GM08714 (cell line): ENCODE measurements at regions not wholly inside any gene's neighbourhood (a gene's known extent, or its start where the extent isn't known, plus 50 kb on each side); places are given as distances from the start of the nearest gene placed in this dataset.

ENCODE experiments used
- H3K4me3 ChIP-seq: fragments of 200-500 bp; sonication (Bioruptor generic); 2 replicates; pipeline ENCODE4 v1.5.1; 2014; ENCODE audit warnings: mild to moderate bottlenecking, low read length, inconsistent platforms
- ZNF274 ChIP-seq: IDR thresholded peaks from 2 replicates; pipeline ENCODE4 v1.6.1; 2012; ENCODE audit warnings: mild to moderate bottlenecking, low read depth, low read length

DNA sequence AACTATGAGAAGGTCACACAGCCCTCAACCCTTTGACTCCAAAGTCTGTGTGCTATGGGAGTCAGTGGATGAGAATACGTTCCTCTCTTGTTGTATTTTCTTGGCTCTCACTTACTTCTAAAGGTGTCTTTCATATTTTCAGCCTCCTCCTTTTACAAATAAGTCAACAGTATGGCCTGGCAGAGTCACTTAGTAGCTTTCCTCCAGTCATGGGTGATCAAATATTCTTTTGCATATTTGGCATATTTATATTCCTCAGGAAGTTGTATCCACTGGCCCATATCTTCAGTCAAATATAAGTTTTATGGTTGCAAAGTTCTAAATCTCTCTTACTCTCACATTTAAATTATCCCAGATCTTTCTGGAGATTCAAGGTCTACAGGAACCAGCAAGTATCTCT is 327.5 kb downstream of the ETS1 start:
- no peak overlapping the region for H3K4me3 ChIP-seq
- TF ChIP-seq ZNF274, result no peak

DNA sequence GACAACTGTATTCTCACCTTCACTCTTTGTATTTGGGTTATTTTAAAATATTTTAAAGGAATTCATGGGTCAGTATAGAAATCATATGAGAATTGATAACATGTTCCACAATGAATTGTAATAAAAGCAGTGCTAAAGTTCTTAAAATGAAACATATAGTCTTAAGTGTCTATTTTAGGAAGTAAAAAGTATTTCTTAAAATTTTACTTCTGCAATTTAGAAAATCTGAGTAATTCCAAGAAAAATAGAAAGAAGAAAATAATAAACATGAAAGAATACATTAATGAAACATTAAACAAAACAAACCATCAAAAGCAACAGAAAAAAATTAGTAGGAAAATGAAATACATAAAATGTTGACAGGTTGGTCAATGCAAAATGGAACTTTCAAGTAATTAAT is 332.4 kb downstream of the ETS1 start:
- no peak for TF ChIP-seq ZNF274
- no peak overlapping the region for H3K4me3 ChIP-seq

DNA sequence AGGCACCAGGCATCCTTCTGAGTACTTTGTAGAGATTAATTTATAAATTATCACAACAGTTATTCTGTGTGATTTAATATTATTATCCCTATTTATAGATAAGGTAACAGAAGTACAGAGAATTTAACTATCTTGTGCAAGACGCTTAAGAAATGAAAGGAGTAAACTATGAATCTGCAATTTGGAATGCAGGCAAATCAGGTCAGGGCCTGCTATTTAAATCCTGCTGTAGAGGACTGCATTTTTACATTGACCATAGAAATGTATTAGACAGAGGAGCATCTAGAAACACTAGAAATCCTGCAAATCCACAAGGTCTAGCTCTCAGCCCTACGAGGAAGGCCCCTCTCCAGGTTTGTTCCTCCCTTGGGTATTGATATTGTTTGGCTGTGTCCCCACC is 336.2 kb downstream of the ETS1 start:
- TF ChIP-seq ZNF274, result no peak
- no peak overlapping the region for H3K4me3 ChIP-seq

DNA sequence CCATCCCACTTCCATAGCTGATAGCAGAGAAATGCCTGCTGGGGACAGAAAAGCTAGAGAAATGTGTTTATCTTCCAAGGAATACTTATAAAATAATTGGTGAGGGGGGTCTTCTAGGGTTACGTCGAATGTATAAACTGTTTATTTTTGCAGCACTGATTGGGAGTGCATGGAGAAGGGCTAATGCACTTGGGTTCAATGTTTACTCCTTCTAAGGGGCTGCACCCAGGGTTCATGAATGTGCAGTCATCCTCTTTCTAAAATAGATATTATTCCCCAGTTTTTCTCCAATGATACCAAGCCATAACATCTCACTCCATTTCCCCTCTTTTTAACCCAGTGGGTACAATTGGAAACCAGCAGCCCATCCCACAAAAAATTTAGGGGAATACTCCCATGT is 336.9 kb downstream of the ETS1 start:
- no peak for TF ChIP-seq ZNF274
- no peak overlapping the region for H3K4me3 ChIP-seq

DNA sequence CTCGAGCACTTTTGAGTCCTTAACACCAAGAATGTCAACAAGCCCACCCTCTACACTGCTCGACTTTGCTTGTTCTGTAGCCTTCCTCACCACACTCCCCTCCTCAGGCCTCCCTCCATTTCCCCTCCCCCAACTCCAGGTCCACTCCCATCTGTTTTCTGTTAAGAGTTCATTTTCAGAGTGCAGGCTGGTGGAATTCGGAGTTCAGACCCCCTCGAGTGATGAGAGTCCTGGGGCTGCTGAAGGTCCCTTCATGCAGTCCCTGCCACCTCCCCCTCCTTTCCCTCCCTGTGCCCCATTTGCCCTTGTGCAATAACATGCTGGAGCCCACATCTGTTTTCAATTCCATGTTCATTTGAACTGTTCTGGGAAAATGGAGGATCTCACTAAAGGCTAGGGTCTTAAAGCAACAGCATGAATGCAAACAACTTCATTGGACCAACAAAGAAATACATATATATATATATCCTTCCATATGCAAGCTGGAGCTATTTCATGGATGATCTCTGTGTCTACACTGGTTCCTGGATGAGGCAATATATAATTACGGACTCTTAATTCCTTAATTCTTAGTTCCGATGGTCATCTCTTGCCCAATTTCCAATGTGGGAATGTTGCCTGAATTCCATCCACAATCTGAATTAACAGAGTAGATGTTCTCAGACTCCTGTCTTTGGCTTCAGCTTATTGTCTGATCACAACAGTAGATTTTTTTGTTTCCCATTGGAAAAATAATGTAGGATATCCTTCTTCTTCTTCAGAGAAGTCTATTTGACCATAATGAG is 340.4 kb downstream of the ETS1 start:
- H3K4me3 ChIP-seq, result no peak overlapping the region
- TF ChIP-seq ZNF274, result no peak

DNA sequence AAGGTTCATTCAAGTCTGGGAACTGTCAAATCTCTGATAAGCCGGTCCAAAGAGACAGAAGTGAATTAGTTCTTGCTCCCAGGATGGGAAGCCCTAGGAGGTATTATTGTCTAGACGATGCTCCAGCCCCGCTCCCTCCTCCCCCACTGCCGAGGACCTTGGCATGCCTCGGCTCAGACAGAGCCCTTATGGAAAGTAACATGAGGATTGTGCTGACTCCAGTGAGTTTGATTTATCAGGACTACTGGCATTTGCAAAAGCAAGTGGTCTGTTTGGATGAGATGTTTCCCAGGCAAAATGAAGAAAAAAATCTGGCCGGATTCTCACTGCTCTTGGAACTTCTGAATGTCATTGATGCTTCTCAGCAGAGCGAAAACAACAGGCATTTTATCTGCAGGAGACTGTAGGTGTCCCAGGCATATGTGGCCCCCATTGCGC is 341.0 kb downstream of the ETS1 start:
- no peak for TF ChIP-seq ZNF274
- no peak overlapping the region for H3K4me3 ChIP-seq

DNA sequence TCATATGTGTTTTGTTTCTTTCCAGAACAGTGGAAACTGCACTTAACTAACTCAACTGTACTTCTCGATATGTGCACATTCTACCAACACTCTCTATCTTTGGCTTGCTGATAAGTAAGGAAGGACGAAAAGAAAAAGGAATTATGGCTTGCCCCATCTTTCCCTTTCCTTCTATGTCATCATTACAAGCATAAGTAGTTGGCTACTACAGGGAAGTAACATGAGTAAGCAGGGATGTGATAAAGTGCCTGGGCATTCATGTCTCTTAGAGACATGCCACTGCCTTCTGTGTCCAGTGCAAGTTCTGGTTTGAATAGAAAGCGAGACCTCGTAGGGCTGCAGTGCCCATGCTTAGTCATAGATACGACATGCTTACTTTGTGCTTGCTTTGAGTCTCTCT is 342.5 kb downstream of the ETS1 start:
- no peak overlapping the region for H3K4me3 ChIP-seq
- no peak for TF ChIP-seq ZNF274

DNA sequence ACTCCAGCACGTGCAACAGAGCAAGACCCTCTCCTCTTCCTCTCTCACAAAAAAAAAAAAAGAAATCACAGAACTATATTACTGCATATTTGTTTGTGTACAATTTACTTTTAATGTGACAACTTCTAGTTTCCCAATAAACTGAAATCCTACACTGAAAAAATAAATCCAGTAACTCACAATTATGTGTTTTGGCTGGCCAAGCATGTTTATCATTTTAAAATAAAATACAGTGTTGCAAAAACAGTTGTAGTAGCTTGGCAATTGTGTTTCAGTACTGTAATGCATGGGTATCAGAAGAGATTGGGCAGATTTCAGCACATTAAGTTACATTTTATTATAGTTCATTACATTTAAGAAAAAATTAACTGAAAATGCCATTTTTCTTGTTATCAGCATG is 344.9 kb downstream of the ETS1 start:
- no peak overlapping the region for H3K4me3 ChIP-seq
- TF ChIP-seq ZNF274, result no peak

DNA sequence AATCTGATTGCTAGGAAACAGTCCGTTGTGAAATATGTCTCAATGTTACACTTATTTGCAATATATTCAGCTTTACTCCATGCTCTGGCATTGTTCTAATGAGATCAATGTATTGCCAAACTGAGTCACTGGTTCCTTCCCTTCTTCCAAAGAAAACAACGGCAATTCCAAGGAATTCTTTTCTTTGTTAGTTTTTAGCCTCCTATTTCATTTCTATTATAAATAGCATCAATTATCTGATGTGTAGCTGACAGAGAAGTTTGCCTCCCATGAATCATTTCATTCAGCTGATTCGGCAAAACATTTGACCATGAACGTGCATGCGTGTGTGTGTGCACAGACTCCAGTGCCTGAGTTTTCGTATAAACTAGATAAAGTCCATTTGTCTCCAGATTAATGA is 346.8 kb downstream of the ETS1 start:
- H3K4me3 ChIP-seq, result no peak overlapping the region
- no peak for TF ChIP-seq ZNF274

DNA sequence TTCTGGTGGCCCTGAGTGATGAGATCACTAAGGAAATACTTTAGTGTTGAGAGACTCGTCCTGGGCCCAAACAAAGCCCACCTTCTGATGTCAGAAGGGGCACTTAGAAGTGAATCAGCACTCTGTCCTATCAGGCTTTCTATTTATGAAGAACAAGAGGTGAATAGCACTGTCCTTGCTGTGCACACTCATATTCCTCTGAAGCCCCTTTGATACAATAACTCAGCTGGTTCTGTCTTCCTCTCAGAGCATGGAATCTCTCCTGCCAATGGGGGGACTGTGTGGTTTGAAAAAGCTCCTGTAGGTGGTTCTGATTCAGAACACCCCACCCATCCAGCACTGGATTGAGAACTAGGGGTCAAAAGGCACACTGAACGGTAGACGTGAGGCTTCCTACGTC is 348.1 kb downstream of the ETS1 start:
- no peak for TF ChIP-seq ZNF274
- no peak overlapping the region for H3K4me3 ChIP-seq

DNA sequence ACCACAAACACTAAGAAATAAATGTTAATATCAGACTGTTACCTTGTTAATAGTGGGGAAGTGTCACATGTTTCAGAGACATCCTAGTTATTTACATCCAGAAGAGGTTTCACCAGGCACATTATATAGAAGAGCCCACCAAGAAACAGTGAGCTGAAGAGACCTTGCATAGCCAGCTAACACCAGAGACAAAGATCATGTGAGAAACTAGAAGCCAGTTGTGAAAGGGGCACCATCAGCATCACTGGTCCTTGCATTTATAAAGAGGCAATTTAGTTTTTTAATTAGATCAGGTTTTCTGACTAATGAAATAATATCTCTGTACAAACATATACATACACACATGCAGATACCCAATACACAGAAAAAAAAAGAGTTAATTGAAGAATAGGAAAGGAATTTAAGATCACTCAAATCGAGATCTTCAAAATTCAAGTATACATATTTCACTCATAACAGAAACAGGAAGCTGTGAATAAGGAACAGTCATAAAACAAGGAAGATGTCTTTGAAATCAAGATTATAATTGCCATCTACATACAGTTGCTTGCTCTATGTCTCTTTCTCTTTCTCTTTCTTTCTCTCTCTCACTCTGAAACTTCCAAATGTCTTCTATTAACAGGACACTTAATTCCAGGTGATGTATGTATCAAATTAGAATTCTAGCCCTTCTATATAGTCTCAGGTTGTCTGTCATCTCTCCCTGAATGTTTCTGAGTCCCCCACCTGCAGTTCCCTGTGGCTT is 348.7 kb downstream of the ETS1 start:
- no peak overlapping the region for H3K4me3 ChIP-seq
- no peak for TF ChIP-seq ZNF274

DNA sequence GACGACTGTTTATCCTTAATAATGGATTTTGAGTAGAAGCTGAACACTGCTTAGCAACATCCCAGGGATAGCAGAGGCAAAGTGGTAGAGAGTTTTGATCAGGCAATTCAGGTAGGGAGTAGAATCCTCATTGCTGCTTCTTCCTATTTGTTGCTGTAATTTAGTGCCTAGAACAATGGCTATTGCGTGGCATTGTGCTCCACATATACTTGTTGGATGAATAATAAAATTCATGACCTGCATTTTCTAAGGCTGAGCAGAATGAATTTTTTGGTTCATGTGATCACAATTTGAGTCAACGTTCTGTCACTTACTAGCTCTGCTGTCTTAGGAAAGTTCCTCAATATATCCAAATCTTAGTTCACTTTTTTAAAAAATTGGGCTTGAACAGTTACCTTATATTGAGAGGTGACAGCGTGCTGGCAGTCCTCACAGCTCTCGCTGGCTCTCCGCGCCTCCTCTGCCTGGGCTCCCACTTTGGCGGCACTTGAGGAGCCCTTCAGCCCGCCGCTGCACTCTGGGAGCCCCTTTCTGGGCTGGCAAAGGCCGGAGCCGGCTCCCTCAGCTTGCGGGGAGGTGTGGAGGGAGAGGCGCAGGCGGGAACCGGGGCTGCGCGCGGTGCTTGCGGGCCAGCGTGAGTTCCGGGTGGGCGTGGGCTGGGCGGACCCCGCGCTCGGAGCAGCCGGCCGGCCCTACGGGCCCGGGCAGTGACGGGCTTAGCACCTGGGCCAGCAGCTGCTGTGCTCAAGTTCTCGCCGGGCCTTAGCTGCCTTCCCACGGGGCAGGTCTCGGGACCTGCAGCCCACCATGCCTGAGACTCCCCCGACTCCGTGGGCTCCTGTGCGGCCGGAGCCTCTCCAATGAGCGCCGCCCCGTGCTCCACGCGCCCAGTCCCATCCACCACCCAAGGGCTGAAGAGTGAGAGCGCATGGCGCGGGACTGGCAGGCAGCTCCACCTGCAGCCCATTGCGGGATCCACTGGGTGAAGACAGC is 350.6 kb downstream of the ETS1 start:
- no peak overlapping the region for H3K4me3 ChIP-seq
- no peak for TF ChIP-seq ZNF274

DNA sequence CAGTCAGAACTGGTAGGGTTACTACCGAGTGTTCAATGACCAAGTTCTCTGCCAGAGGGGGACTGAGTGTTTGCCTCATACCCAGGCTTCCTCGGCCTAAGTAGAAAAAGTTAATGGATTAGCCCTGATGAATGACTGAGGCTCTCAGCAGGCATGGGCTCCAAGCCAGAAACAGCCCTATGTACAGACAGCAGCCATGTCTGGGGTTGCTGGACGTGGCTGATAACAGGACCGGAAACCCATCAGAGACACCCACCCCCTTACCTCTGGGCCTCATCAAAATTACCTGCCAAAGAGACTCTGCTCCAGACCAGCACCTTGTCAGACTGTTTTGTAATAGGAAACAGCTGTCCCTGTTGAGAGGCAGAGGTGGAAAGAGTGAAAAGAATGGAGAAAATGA is 351.4 kb downstream of the ETS1 start:
- TF ChIP-seq ZNF274, result no peak
- H3K4me3 ChIP-seq, result no peak overlapping the region

DNA sequence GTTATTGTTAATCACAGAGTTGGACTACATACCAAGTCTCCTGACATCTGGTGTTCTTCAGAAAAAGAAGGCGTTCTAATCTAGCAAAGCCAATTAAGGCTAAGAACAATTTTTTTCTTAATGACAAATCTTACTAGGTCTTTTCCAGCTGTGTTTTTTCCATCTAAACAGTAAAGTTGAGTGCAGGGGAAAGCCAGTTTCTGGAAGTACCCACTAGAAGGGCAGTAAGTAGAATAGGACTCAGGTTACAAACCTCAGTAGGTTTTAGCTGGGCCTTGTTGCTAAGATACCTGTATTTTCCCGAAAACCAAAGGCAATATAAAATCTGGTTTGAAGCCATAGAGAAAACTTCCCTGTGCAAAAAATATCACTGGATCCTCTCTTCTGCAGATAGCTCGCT is 351.9 kb downstream of the ETS1 start:
- no peak for TF ChIP-seq ZNF274
- no peak overlapping the region for H3K4me3 ChIP-seq

DNA sequence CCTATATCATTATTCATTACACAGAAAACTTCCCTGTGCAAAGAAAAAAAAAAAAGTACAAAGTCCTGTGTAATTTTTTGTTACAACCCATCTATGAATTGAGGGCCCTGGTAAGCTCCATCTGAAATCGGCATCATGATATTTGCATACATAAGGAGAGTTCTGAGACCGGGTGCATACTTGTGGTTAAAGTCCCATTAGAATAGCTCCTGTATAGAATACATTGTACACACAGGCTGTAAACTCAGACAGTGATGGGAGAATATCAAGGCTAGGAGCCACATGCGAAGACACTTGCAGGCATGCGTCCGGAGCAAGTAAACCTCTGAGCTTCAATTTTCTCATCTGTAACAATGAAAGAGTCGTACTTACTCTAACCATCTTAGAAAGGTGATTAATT is 353.2 kb downstream of the ETS1 start:
- H3K4me3 ChIP-seq, result no peak overlapping the region
- TF ChIP-seq ZNF274, result no peak
